Fibroblast of skin of left biceps (primary cell): ENCODE measurements at regions not wholly inside any gene's neighbourhood (a gene's known extent, or its start where the extent isn't known, plus 50 kb on each side); places are given as distances from the start of the nearest gene placed in this dataset.
"Not testable (repeated sequence)": the region's sequence is repeated elsewhere in the genome, so short reads cannot be mapped to it uniquely, and the experiment has no call there.

Source experiments
- DNase-seq, 2 experiments: peaks; one replicate each; pipeline ENCODE4 v3.0.0-alpha.2; 2013; ENCODE audit warnings: low read depth in 2 of 2

DNA sequence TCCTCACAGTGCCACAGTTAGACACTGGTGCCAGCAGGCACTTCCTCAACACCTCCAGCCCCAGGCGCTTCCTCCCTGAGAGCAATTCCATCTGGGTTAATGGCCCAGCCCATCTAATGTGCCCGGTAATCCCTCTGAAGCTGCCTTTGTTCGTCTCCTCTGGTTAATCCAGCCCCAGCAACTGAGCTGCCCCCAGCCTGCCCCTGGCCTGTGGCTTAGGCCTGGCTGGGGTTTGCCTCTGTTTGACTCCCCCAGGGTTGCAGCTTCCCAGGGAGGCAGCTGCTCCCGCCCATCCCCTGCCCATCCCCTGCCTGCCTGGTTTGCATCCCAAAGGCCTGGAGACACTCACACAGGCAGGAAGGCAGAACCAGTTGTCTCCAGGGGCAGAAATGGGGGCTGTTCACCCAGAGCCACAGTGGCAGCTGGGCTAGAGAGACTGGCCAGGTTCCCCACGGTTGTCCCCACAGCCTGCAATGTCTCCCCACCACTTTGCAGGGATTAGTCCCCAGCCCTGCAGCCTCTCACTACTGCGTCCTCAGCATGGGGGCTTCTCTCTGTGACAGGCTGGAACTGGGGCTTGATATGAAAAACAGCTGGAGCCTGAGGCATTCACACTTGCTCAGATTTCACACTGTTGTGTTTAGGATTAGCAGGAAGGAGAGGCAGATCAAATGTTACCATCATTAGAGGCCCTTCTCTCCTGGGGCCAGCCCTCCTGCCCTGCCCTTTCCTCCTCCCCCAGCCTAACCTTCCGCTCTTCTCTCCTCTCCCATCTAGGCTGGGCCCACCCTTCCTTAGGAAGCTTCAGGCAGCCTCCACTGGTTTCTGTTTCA is 120.2 kb downstream of the TLR5 start:
- no peak for DNase-seq

- DNase-seq = no peak
Observed at GRCh38 chr1:223023863-223024262, 119.2 kb downstream of the TLR5 start.

- DNase-seq = not testable (repeated sequence)
Observed at GRCh38 chr1:223024486-223024885, 118.6 kb downstream of the TLR5 start.

DNA sequence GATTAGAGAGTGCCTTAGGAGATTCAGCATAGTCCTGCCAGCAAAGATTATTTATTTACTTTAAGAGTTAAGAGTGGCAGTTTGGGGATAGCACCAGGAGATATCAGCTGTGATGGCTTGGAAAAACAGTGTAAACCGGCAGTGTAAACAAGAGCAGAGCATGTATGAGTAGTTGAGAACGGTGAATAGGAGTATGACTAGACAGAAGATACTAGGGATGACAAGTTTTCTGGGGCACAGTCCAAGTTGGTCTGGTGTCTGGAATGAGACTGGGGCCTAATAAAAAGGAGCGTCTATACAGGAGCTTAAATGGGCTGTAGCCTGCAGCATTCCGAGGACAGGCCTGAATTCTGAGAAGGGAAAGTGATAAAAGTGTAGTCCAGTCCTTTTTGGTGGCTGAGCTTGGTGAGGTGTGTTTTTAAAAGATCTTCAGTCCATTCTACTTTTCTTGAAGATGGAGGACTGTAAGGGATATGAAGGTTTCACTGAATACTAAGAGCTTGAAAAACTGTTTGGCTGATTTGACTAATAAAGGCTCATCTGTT is 117.8 kb downstream of the TLR5 start:
- DNase-seq = not testable (repeated sequence)

DNA sequence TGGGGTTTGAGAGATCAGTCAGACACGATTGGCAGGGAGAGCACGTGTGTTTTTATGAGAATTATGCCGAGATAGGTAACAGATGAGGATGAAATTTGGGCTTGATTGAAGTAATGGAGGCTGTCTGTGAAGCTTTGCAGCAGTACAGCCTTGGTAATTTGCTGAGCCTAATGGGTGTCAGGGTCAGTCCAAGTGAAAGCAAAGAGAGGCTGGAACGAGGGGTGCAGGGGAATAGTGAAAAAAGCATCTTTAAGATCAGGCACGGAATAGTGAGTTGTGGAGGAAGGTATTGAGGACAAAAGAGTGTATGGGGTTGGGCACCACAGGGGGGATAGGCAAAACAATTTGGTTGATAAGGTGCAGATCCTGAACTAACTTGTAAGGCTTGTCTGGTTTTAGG is 116.4 kb downstream of the TLR5 start:
- not testable (repeated sequence) for DNase-seq

- no peak for DNase-seq
Observed at GRCh38 chr1:223029985-223030769, 112.9 kb downstream of the TLR5 start.

- DNase-seq = no peak
Observed at GRCh38 chr1:223030871-223031400, 112.1 kb downstream of the TLR5 start.

DNA sequence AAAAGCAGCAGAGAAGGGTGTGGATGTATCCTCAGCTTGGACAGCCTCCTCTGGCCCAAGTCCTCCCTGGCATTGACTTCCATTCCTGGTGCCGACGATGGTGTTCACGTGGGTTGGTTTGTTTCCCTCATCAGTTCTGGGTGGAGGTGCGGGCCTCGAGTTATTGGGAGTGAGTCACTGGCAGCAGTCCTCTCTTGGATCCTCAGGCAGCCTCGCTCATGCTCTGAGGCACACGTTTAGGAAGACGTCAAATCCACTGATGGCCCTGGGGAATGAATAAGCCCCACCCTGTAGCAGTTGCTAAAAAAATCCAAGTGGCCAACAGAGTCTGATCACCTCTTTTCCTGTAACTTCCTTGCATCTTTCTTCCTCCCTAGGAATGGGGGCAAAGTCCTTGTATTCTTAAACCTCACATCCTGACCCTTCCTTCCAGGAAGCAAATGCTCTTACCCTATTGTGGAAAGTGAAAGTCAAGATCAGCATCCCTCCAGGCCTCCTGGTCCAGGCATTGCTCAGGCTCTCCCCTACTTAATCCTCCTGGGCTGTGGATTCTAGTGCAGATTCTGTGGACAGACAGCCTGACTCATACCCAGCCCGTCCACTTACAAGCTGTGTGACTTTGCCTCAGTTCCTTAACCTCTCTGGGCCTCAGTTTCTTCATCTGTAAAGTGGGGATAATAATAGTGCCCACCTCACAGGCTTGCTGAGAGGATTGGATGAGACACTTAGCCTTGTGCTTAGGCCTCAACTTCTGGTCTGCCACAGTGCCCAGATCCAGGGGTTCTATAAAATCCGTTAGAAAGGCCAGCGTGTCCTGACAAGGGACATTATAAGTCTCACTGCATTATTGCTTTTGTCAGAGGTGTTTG is 111.1 kb downstream of the TLR5 start:
- peak; percentile 10 to 23 for DNase-seq

DNA sequence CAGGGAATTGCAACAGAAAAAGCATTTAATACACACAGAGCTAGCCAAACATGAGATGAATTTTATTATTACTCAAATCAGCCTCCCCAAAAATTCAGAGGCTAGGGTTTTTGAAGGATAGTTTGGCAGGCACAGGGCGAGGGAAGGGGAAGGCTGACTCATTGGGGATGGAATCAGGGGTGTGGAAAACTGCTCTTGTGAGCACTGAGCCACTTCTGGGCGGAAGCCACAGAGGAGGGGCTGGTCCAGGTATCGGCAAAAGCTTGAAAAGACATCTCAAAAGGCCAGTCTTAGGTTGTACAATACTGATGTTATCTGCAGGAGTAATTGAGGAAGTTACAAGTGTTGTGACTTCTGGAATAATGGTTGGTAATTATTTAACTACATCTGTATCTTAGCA is 109.4 kb downstream of the TLR5 start:
- no peak for DNase-seq

- no peak for DNase-seq
Observed at GRCh38 chr1:223034270-223034798, 108.7 kb downstream of the TLR5 start.

GRCh38 chr1:223035724-223036478 is 107.1 kb downstream of the TLR5 start:
- no peak for DNase-seq

GRCh38 chr1:223036479-223036845 is 106.6 kb downstream of the TLR5 start:
- DNase-seq = no peak

- no peak for DNase-seq
Observed at GRCh38 chr1:223037845-223038244, 105.2 kb downstream of the TLR5 start.

GRCh38 chr1:223038288-223039006 is 104.6 kb downstream of the TLR5 start:
- no peak for DNase-seq

DNA sequence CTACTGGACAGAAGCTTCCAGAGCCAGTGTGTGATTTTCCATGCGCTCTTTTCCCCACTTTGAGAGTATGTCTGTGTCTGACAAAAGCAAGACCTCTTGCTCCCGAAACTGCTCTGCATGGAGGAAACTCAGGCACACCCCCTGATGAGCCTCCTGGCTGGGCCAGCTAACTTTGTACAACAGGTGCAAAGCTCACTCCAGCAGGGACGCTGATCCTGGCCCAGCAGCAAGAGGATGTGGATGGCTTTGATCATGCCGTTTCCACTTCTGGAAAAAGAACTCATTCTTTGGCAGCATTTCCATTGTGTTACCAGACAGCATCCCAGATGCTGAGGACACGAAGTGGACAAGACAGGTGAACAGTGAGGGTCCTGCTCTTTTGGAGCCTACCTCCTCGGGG is 103.1 kb downstream of the TLR5 start:
- DNase-seq = no peak

GRCh38 chr1:223041481-223041880 is 101.6 kb downstream of the TLR5 start:
- DNase-seq = no peak

DNA sequence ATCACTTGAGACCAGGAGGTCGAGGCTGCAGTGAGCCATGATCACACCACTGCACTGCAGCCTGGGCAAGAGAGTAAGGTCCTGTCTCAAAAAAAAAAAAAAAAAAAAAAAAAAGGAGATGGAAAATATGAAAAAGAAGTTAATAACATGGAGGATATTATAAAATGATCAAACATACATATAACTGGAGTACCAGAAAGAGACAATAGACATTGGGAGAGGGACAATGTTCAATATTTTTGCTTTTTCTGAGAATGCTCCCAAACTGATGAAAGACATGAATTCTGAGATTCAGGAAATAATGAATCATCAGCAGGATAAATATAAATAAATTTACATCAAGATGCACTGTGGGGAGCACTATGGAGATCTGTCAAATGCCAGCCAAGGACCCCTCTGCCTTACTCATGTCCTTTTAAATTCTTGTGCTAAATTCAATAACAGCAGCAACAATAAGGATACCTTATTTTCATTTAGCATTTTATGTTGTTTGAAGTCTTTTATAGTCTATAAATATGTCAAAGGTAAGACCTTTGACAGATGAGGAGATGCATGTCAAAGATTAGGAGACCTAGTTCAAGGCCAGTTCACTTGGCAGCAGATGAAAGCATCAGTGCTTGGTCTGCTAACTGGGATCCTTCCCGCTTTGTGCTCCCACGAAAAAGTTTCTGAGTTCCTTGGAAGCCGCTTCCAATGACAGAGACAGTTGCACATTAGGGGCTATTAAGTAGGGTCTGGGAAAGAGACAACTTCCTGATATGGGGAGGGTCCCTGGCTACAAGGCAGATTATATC is 97.7 kb downstream of the TLR5 start:
- DNase-seq = no peak

GRCh38 chr1:223046011-223046410 is 97.0 kb downstream of the TLR5 start:
- no peak for DNase-seq

DNA sequence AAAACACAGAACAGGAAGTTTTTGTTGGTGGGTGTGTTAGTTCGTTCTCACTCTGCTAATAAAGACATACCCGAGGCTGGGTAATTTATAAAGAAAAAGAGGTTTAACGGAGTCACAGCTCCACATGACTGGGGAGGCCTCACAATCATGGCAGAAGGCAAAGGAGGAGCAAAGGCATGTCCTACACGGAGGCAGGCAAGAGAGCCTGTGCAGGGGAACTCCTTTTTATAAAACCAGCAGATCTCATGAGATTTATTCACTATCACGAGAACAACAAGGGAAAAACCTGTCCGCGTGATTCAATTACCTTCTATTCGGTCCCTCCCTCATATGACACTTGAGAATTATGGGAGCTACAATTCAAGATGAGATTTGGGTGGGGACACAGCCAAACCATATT is 96.6 kb downstream of the TLR5 start:
- DNase-seq = not testable (repeated sequence)
